ENCODE measurements at regions not wholly inside any gene's neighbourhood (a gene's known extent, or its start where the extent isn't known, plus 50 kb on each side); places are given as distances from the start of the nearest gene placed in this dataset.

DNA sequence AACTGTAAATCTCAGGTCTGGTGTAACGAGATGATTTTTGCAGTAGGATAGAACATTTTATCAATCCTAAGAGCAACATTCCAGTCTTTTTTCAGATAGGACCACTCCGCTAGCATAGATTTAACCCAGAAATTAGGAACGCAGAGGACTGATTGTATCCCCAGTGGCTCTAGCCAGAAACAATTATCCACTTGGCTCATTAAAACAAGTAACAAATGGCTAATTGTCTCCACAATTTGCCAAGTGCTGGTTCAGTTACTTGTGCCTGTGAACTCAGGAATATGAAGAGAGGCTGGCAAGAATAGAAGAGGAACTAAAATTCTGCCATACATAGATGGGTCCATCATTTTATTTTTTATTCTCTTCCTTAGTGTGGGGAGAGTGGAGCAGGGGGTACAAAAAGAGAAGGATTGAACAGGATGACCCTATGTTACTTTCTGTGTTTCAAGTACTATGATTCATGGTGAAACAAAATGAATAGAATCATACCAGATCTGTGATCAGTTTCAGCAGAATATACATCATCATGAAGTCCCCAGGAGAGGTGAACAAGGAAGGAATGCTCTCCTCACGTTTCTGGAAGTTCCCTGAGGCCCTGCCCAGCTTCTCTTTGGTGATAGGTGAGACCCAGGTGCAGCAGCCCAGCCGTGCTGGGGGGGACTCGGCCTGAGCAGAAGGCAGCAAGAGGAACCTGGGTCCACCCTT, 121.6 kb downstream of the ARL4C start:
- no peak for TF ChIP-seq POLR2AphosphoS5 (IDR thresholded peaks at IDR 0.05; ENCODE audit: borderline replicate concordance, low read depth, low read length)
- no peak for TF ChIP-seq EZH2 (IDR thresholded peaks at IDR 0.05)
